ENCODE measurements at regions not wholly inside any gene's neighbourhood (a gene's known extent, or its start where the extent isn't known, plus 50 kb on each side); places are given as distances from the start of the nearest gene placed in this dataset.

- Mint-ChIP-seq H3K9me3 (no peaks in the 10 kb centered on the region), H3K27ac (no peak overlapping the region), H3K4me1 (ENCODE audit: low read depth) (no peaks in the 10 kb centered on the region), H3K36me3 (ENCODE audit: low read depth) (no peaks in the 10 kb centered on the region), H3K4me3 (no peak overlapping the region), H3K27me3 (ENCODE audit: insufficient read depth) (peaks cover 3% of the 10 kb centered on the region)
- intact Hi-C loops (cut with micrococcal nuclease) = no loop called here
- DNase-seq (ENCODE audit: low spot score) = no peak
These were observed 156.5 kb downstream of the TFAP2A start for GRCh38 chr6:10258341-10258740.

GRCh38 chr6:10256113-10256690 is 158.7 kb downstream of the TFAP2A start:
- H3K27ac Mint-ChIP-seq = no peak overlapping the region
- H3K27me3 Mint-ChIP-seq (ENCODE audit: insufficient read depth) = peaks cover 3% of the 10 kb centered on the region
- H3K9me3 Mint-ChIP-seq = no peaks in the 10 kb centered on the region
- no peak for DNase-seq (ENCODE audit: low spot score)
- H3K4me3 Mint-ChIP-seq = no peak overlapping the region
- no peaks in the 10 kb centered on the region for H3K36me3 Mint-ChIP-seq (ENCODE audit: low read depth)
- no peaks in the 10 kb centered on the region for H3K4me1 Mint-ChIP-seq (ENCODE audit: low read depth)
- intact Hi-C loops (cut with micrococcal nuclease) = loop anchor here (1.0 kb wide), 1 partner anchor 173 kb away; no protein-coding TSS in a partner anchor

- no peak overlapping the region for H3K4me3 Mint-ChIP-seq
- H3K27me3 Mint-ChIP-seq (ENCODE audit: insufficient read depth) = no peaks in the 10 kb centered on the region
- DNase-seq (ENCODE audit: low spot score) = no peak
- no peaks in the 10 kb centered on the region for H3K9me3 Mint-ChIP-seq
- H3K4me1 Mint-ChIP-seq (ENCODE audit: low read depth) = no peaks in the 10 kb centered on the region
- intact Hi-C loops (cut with micrococcal nuclease) = no loop called here
- no peaks in the 10 kb centered on the region for H3K36me3 Mint-ChIP-seq (ENCODE audit: low read depth)
- no peak overlapping the region for H3K27ac Mint-ChIP-seq
These were observed 164.1 kb downstream of the TFAP2A start for GRCh38 chr6:10250655-10251220.

- H3K4me3 Mint-ChIP-seq = no peak overlapping the region
- no peaks in the 10 kb centered on the region for H3K9me3 Mint-ChIP-seq
- intact Hi-C loops (cut with micrococcal nuclease) = no loop called here
- no peaks in the 10 kb centered on the region for H3K27me3 Mint-ChIP-seq (ENCODE audit: insufficient read depth)
- DNase-seq (ENCODE audit: low spot score) = no peak
- no peak overlapping the region for H3K27ac Mint-ChIP-seq
- no peaks in the 10 kb centered on the region for H3K36me3 Mint-ChIP-seq (ENCODE audit: low read depth)
- no peaks in the 10 kb centered on the region for H3K4me1 Mint-ChIP-seq (ENCODE audit: low read depth)
These were observed 166.5 kb downstream of the TFAP2A start for GRCh38 chr6:10248378-10248843.

GRCh38 chr6:10237298-10238038 is 177.4 kb downstream of the TFAP2A start:
- Mint-ChIP-seq H3K27ac (no peak overlapping the region), H3K9me3 (no peaks in the 10 kb centered on the region), H3K4me3 (no peak overlapping the region), H3K4me1 (ENCODE audit: low read depth) (no peaks in the 10 kb centered on the region), H3K27me3 (ENCODE audit: insufficient read depth) (no peaks in the 10 kb centered on the region), H3K36me3 (ENCODE audit: low read depth) (no peaks in the 10 kb centered on the region)
- intact Hi-C loops (cut with micrococcal nuclease) = no loop called here
- DNase-seq (ENCODE audit: low spot score) = no peak

- no peaks in the 10 kb centered on the region for H3K27me3 Mint-ChIP-seq (ENCODE audit: insufficient read depth)
- peaks cover 5% of the 10 kb centered on the region for H3K9me3 Mint-ChIP-seq
- no peak overlapping the region for H3K4me3 Mint-ChIP-seq
- no peak for DNase-seq (ENCODE audit: low spot score)
- no peaks in the 10 kb centered on the region for H3K4me1 Mint-ChIP-seq (ENCODE audit: low read depth)
- H3K36me3 Mint-ChIP-seq (ENCODE audit: low read depth) = no peaks in the 10 kb centered on the region
- H3K27ac Mint-ChIP-seq = no peak overlapping the region
- intact Hi-C loops (cut with micrococcal nuclease) = no loop called here
These were observed 179.5 kb downstream of the TFAP2A start for GRCh38 chr6:10235344-10235743.

- no peak for DNase-seq (ENCODE audit: low spot score)
- Mint-ChIP-seq H3K27ac (no peak overlapping the region), H3K4me1 (ENCODE audit: low read depth) (no peaks in the 10 kb centered on the region), H3K36me3 (ENCODE audit: low read depth) (no peaks in the 10 kb centered on the region), H3K4me3 (no peak overlapping the region), H3K27me3 (ENCODE audit: insufficient read depth) (no peaks in the 10 kb centered on the region), H3K9me3 (peaks cover 5% of the 10 kb centered on the region)
- intact Hi-C loops (cut with micrococcal nuclease) = no loop called here
These were observed 184.3 kb downstream of the TFAP2A start for GRCh38 chr6:10230531-10230930.

GRCh38 chr6:10223841-10224240 is 191.0 kb downstream of the TFAP2A start:
- no peaks in the 10 kb centered on the region for H3K27me3 Mint-ChIP-seq (ENCODE audit: insufficient read depth)
- H3K4me1 Mint-ChIP-seq (ENCODE audit: low read depth) = no peaks in the 10 kb centered on the region
- H3K9me3 Mint-ChIP-seq = peaks cover 4% of the 10 kb centered on the region
- intact Hi-C loops (cut with micrococcal nuclease) = no loop called here
- H3K27ac Mint-ChIP-seq = no peak overlapping the region
- no peaks in the 10 kb centered on the region for H3K36me3 Mint-ChIP-seq (ENCODE audit: low read depth)
- no peak overlapping the region for H3K4me3 Mint-ChIP-seq
- DNase-seq (ENCODE audit: low spot score) = no peak

- H3K4me3 Mint-ChIP-seq = no peak overlapping the region
- H3K27ac Mint-ChIP-seq = no peak overlapping the region
- DNase-seq (ENCODE audit: low spot score) = no peak
- H3K9me3 Mint-ChIP-seq = peaks cover 4% of the 10 kb centered on the region
- no peaks in the 10 kb centered on the region for H3K4me1 Mint-ChIP-seq (ENCODE audit: low read depth)
- intact Hi-C loops (cut with micrococcal nuclease) = no loop called here
- H3K36me3 Mint-ChIP-seq (ENCODE audit: low read depth) = no peaks in the 10 kb centered on the region
- no peaks in the 10 kb centered on the region for H3K27me3 Mint-ChIP-seq (ENCODE audit: insufficient read depth)
These were observed 193.7 kb downstream of the TFAP2A start for GRCh38 chr6:10221178-10221577.

GRCh38 chr6:10219510-10219909 is 195.4 kb downstream of the TFAP2A start:
- no peaks in the 10 kb centered on the region for H3K27me3 Mint-ChIP-seq (ENCODE audit: insufficient read depth)
- H3K36me3 Mint-ChIP-seq (ENCODE audit: low read depth) = no peaks in the 10 kb centered on the region
- no peak overlapping the region for H3K4me3 Mint-ChIP-seq
- intact Hi-C loops (cut with micrococcal nuclease) = no loop called here
- no peaks in the 10 kb centered on the region for H3K4me1 Mint-ChIP-seq (ENCODE audit: low read depth)
- DNase-seq (ENCODE audit: low spot score) = no peak
- H3K27ac Mint-ChIP-seq = no peak overlapping the region
- H3K9me3 Mint-ChIP-seq = no peaks in the 10 kb centered on the region

GRCh38 chr6:10217111-10217510 is 197.8 kb downstream of the TFAP2A start:
- no peaks in the 10 kb centered on the region for H3K27me3 Mint-ChIP-seq (ENCODE audit: insufficient read depth)
- no peak overlapping the region for H3K4me3 Mint-ChIP-seq
- H3K27ac Mint-ChIP-seq = no peak overlapping the region
- H3K36me3 Mint-ChIP-seq (ENCODE audit: low read depth) = no peaks in the 10 kb centered on the region
- intact Hi-C loops (cut with micrococcal nuclease) = no loop called here
- DNase-seq (ENCODE audit: low spot score) = no peak
- H3K4me1 Mint-ChIP-seq (ENCODE audit: low read depth) = no peaks in the 10 kb centered on the region
- H3K9me3 Mint-ChIP-seq = no peaks in the 10 kb centered on the region

- Mint-ChIP-seq H3K36me3 (ENCODE audit: low read depth) (no peaks in the 10 kb centered on the region), H3K27me3 (ENCODE audit: insufficient read depth) (no peaks in the 10 kb centered on the region), H3K4me3 (no peak overlapping the region), H3K4me1 (ENCODE audit: low read depth) (no peaks in the 10 kb centered on the region), H3K27ac (no peak overlapping the region), H3K9me3 (no peaks in the 10 kb centered on the region)
- intact Hi-C loops (cut with micrococcal nuclease) = no loop called here
- DNase-seq (ENCODE audit: low spot score) = no peak
These were observed 199.4 kb downstream of the TFAP2A start for GRCh38 chr6:10215326-10216110.

GRCh38 chr6:10210052-10210451 is 204.8 kb downstream of the TFAP2A start:
- Mint-ChIP-seq H3K4me1 (ENCODE audit: low read depth) (no peaks in the 10 kb centered on the region), H3K4me3 (no peak overlapping the region), H3K27me3 (ENCODE audit: insufficient read depth) (peaks cover 2% of the 10 kb centered on the region), H3K9me3 (no peaks in the 10 kb centered on the region), H3K27ac (no peak overlapping the region), H3K36me3 (ENCODE audit: low read depth) (no peaks in the 10 kb centered on the region)
- no peak for DNase-seq (ENCODE audit: low spot score)
- intact Hi-C loops (cut with micrococcal nuclease) = no loop called here
